Omental fat pad (tissue), 3 donors: ENCODE measurements at regions not wholly inside any gene's neighbourhood (a gene's known extent, or its start where the extent isn't known, plus 50 kb on each side); places are given as distances from the start of the nearest gene placed in this dataset.

Source experiments
- ATAC-seq: fragments of 150-250 bp; one replicate; pipeline ENCODE4 v1.9.1; 2016; ENCODE audit warnings: mild to moderate bottlenecking, moderate library complexity; ENCODE audit not compliant: low FRiP score
- DNase-seq: peaks from one replicate; pipeline ENCODE4 v3.0.0-alpha.2; 2019; ENCODE audit warnings: low spot score
- CTCF ChIP-seq, 3 donors: fragments of 450-650 bp; IDR thresholded peaks; one replicate each; pipeline ENCODE4 v1.5.1; 2016 to 2017; ENCODE audit warnings: antibody characterized with exemption in 3 of 3, mild to moderate bottlenecking in 3 of 3, moderate library complexity in 2 of 3

DNA sequence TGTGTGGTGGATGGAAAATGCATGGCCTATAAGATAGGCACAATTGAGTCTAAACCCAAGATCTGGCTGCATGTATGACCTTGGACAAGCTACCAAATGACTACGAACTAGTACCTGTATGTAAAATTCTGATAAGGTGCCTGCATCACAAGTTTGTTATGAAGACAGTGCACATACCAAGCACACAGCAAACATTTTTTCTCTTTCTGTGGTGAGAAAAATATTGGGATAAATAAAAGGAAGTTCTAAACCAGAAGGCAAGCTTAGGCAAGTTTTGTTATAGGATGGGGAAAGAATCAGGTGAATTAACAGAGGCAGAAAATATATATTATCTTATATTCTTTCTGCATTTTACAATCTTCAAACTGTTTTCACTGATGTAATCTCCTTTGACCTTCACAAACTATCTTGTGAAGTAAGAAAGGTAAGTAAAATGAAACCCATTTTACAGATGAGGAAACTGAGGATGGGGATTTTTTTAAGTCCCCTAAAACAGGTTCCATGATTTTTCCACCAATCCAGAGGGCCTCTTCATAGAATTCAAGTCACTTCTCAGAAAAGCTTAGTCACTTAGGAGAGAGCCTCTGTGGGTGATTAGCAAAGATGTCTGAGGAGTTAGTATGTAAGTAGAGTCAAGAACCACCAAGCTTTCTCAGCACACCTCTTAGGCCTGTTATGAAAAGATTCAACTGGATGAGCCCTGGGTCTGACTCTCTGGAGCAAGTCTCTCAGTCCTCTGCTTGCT, 132.0 kb upstream of the RAP1B start:
- ATAC-seq: no peak

DNA sequence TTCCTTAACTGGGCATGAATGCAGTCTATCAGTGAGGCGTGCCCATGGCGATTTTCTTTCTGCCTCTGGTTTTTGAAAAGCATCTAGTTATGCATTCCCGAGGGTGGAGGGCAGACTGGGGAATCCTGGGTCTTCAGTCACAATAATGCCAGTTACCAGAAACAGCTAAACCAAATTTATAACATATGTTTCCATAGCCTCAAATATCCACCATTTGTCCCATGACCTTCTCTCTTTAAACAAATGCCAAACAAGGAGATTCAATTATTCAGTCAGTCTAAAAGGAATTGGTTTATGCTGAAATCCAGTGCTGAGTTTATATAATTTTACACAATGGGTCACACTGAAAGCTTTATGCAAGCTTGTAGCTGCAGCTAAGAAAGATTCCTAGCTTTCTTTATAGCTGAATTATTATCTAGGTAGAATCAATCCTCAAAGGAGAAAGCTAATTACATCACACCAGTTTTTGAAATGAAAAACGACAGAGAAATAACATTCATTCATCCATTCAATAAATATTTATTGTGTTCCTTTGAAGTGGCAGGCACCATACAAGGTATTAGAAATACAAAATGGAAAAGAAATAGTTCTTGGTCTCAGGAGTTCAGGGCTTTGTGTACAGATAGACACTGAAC, 131.3 kb upstream of the RAP1B start:
- DNase-seq: no peak
- no peak for ATAC-seq
- TF ChIP-seq CTCF (IDR thresholded peaks at IDR 0.05): no peak

More for the DNA sequence above, 132.0 kb upstream of the RAP1B start:
- DNase-seq: no peak
- TF ChIP-seq CTCF (IDR thresholded peaks at IDR 0.05): no peak

- ATAC-seq: no peak
- no peak for TF ChIP-seq CTCF (IDR thresholded peaks at IDR 0.05)
- no peak for DNase-seq
Observed at GRCh38 chr12:68479896-68480291, 130.8 kb upstream of the RAP1B start.

GRCh38 chr12:68480526-68480925, 130.2 kb upstream of the RAP1B start:
- TF ChIP-seq CTCF (IDR thresholded peaks at IDR 0.05): no peak
- no peak for DNase-seq
- ATAC-seq: no peak

DNA sequence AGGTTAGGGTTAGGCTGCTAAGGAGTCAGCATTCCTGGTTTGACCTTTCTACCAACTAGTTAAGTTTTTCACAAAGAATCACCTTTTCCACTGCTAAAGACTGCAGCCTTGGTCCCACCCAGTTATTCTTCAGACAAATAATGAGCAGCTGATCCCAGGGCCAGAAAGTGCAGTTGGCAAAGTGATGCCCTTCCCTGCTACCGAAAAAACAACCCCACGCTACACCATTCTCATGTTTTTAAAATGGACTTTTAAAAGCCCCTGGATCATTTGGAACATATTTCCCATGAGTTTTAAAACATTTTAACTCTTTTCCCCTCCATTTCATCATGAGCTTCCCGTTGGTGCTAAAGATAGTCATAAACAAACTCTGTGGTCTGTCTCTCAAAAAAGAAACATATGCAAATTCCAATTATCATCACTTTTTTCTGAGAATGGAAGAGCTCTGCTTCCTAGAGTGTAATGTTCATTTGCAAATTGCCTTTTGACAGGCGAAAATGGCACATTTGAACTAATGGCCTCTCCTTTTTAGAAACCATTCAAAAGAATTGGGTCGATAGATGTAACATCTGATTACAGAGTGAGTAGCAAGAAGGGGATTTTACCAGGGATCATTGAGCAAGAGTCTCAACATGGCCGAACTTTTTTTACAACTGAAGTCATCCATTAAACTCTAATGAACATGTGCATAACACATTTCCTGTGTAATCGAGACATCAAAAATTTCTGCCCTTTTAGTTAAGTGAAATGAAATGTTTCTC, 129.3 kb upstream of the RAP1B start:
- no peak for DNase-seq
- no peak for TF ChIP-seq CTCF (IDR thresholded peaks at IDR 0.05)
- no peak for ATAC-seq

GRCh38 chr12:68482014-68482413, 128.7 kb upstream of the RAP1B start:
- no peak for ATAC-seq
- DNase-seq: no peak
- no peak for TF ChIP-seq CTCF (IDR thresholded peaks at IDR 0.05)
